ACC112 (cell line): ENCODE measurements at regions not wholly inside any gene's neighbourhood (a gene's known extent, or its start where the extent isn't known, plus 50 kb on each side); places are given as distances from the start of the nearest gene placed in this dataset.

ENCODE experiments used
- H2AFZ ChIP-seq: fragments of 200-600 bp; sonication (generic); one replicate; pipeline ENCODE4 v1.6.0; 2017; ENCODE audit warnings: antibody characterized with exemption, low read length; ENCODE audit not compliant: unreplicated experiment
- H3K27ac ChIP-seq: fragments of 200-600 bp; sonication (generic); 2 replicates; pipeline ENCODE4 v1.5.1; 2014; ENCODE audit warnings: low read depth, mild to moderate bottlenecking, antibody characterized with exemption, low read length, moderate library complexity
- H3K27me3 ChIP-seq: fragments of 200-600 bp; sonication (generic); 2 replicates; pipeline ENCODE4 v1.6.1; 2014; ENCODE audit warnings: mild to moderate bottlenecking, antibody characterized with exemption, low read length, moderate library complexity, mixed read lengths; ENCODE audit not compliant: insufficient read depth
- H3K36me3 ChIP-seq: fragments of 200-600 bp; sonication (generic); 2 replicates; pipeline ENCODE4 v1.6.1; 2016; ENCODE audit warnings: mild to moderate bottlenecking, antibody characterized with exemption, low read length, moderate library complexity, mixed read lengths; ENCODE audit not compliant: insufficient read depth
- H3K4me1 ChIP-seq: fragments of 200-600 bp; sonication (generic); one replicate; pipeline ENCODE4 v1.6.1; 2016; ENCODE audit warnings: low read length, mixed read lengths; ENCODE audit not compliant: insufficient read depth, unreplicated experiment, control insufficient read depth
- H3K4me3 ChIP-seq: fragments of 200-600 bp; sonication (generic); 2 replicates; pipeline ENCODE4 v1.5.1; 2014; ENCODE audit warnings: mild to moderate bottlenecking, low read depth, low read length
- H3K79me2 ChIP-seq: fragments of 200-600 bp; sonication (generic); one replicate; pipeline ENCODE4 v1.6.0; 2016; ENCODE audit warnings: low read length; ENCODE audit not compliant: control insufficient read depth, unreplicated experiment, insufficient read depth

GRCh38 chr18:25830787-25831186 lies 259.6 kb downstream of the SS18 start:
- Histone ChIP-seq H3K4me3 (no peak overlapping the region), H3K4me1 (peaks cover 13% of the 10 kb centered on the region), H3K36me3 (no peaks in the 10 kb centered on the region), H3K79me2 (no peaks in the 10 kb centered on the region), H3K27ac (no peak overlapping the region), H2AFZ (no peak overlapping the region), H3K27me3 (no peaks in the 10 kb centered on the region)

DNA sequence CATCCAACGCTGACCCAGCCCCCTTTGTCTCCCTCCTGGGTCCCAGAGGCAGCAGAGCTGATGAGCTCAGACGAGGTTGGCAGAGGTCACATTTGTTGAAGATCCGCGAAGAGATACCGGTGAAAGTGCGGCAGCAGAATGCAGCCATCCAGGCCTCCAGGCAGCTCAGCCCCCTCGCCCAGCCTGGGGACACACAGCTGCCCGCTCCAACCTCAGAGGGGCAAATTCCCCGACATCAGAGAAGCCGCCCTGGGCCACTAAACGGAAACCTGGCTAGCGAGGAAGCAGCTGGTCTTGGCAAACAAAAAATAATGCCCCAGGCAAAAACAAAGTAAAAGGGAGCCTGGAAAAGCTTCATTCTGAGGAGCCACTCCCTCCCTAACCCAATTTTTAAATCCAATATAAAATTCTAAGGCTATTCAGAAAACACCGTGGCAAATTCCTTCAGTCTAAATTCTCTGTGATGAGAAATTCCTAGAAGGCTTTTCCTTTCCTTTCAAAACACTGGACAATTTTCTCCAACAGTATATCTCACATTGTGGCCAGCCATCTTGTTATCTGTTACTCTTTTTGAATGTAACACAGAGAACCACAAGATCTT lies 262.4 kb downstream of the SS18 start:
- H3K27ac ChIP-seq: no peak overlapping the region
- no peaks in the 10 kb centered on the region for H3K79me2 ChIP-seq
- H3K4me3 ChIP-seq: no peak overlapping the region
- H3K4me1 ChIP-seq: peaks cover 13% of the 10 kb centered on the region
- H3K36me3 ChIP-seq: no peaks in the 10 kb centered on the region
- H2AFZ ChIP-seq: no peak overlapping the region
- no peaks in the 10 kb centered on the region for H3K27me3 ChIP-seq

GRCh38 chr18:25827228-25827627 lies 263.2 kb downstream of the SS18 start:
- Histone ChIP-seq H3K27me3 (no peaks in the 10 kb centered on the region), H3K4me1 (peaks cover 13% of the 10 kb centered on the region), H2AFZ (no peak overlapping the region), H3K27ac (no peak overlapping the region), H3K36me3 (no peaks in the 10 kb centered on the region), H3K4me3 (no peak overlapping the region), H3K79me2 (no peaks in the 10 kb centered on the region)

- no peak overlapping the region for H3K27ac ChIP-seq
Measured at GRCh38 chr18:25826823-25827222, 263.6 kb downstream of the SS18 start.

GRCh38 chr18:25825979-25826776 lies 264.2 kb downstream of the SS18 start:
- Histone ChIP-seq H3K36me3 (no peaks in the 10 kb centered on the region), H3K27me3 (0 out of 2 replicates have a peak, but pooled peaks cover 3% of the 10 kb centered on the region), H3K4me1 (peaks cover 8% of the 10 kb centered on the region), H3K27ac (no peak overlapping the region), H3K79me2 (no peaks in the 10 kb centered on the region), H3K4me3 (no peak overlapping the region), H2AFZ (no peak overlapping the region)

More at GRCh38 chr18:25826823-25827222, 263.6 kb downstream of the SS18 start:
- H3K27me3 ChIP-seq: no peaks in the 10 kb centered on the region
- H3K79me2 ChIP-seq: no peaks in the 10 kb centered on the region
- H3K4me1 ChIP-seq: peaks cover 13% of the 10 kb centered on the region
- no peak overlapping the region for H2AFZ ChIP-seq
- H3K36me3 ChIP-seq: no peaks in the 10 kb centered on the region
- H3K4me3 ChIP-seq: no peak overlapping the region

DNA sequence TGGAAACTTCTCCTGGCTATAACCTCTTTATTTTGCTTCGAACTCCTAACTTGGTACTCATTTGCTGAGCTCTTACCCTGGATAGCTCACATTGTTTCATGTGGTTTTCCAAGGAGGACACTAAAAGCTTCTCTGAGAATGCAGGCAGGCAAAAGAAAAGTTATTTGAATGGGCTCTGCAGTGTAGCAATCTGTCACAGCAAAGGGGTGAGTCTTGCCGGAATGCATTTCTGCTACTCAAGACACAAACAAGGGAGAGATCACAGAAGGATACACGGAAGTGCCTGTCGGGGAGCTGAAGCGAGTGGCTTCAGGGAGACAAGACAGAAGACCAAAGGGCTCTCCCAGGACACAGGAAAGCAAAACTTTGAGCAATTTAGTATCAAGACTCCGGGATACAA lies 265.4 kb downstream of the SS18 start:
- Histone ChIP-seq H3K27me3 (0 out of 2 replicates have a peak, but pooled peaks cover 12% of the 10 kb centered on the region), H2AFZ (no peak overlapping the region), H3K4me1 (peaks cover 5% of the 10 kb centered on the region), H3K79me2 (no peaks in the 10 kb centered on the region), H3K4me3 (no peak overlapping the region), H3K36me3 (no peaks in the 10 kb centered on the region), H3K27ac (no peak overlapping the region)

DNA sequence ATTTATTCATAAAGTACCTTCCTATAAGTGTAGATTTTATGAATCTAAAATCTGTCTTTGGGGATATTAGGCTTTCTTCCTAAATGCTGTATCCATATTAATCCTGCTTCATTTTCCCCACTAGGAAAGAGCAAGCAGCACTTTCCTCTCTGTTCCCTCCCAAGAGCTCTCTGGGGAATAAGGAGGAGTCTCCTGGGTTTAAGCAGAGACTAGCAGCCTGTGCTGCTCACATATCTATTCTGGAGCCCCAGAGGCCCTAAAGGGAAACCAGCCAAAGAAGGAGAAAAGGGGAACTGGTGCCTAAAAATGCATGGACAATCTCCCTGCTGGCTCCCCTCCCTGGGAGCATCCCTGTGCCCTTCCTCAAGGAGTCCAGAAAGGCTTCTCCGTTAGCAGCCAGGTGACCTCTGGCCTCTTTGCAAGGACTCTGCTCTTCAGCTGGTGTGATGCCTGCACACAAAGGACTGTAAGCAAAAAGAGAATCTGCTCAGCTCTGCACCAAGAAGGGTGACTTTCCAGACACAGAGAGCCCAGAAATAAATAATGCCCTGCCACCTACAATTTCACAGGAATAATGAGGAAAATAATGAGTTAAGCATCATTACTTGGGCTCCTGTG lies 270.6 kb downstream of the SS18 start:
- no peaks in the 10 kb centered on the region for H3K79me2 ChIP-seq
- no peak overlapping the region for H2AFZ ChIP-seq
- H3K4me3 ChIP-seq: no peak overlapping the region
- H3K27me3 ChIP-seq: peaks cover 23% of the 10 kb centered on the region; the same call in 1 of the 2 replicates
- H3K4me1 ChIP-seq: no peaks in the 10 kb centered on the region
- H3K36me3 ChIP-seq: no peaks in the 10 kb centered on the region
- no peak overlapping the region for H3K27ac ChIP-seq

GRCh38 chr18:25818505-25818904 lies 271.9 kb downstream of the SS18 start:
- Histone ChIP-seq H2AFZ (no peak overlapping the region), H3K4me1 (no peaks in the 10 kb centered on the region), H3K4me3 (no peak overlapping the region), H3K27me3 (peaks cover 29% of the 10 kb centered on the region; the same call in 1 of the 2 replicates), H3K36me3 (no peaks in the 10 kb centered on the region), H3K79me2 (no peaks in the 10 kb centered on the region), H3K27ac (no peak overlapping the region)

- Histone ChIP-seq H2AFZ (no peak overlapping the region), H3K4me1 (no peaks in the 10 kb centered on the region), H3K79me2 (no peaks in the 10 kb centered on the region), H3K27me3 (peaks cover 29% of the 10 kb centered on the region; the same call in 1 of the 2 replicates), H3K27ac (no peak overlapping the region), H3K36me3 (no peaks in the 10 kb centered on the region), H3K4me3 (no peak overlapping the region)
Measured at GRCh38 chr18:25817546-25818237, 272.7 kb downstream of the SS18 start.

DNA sequence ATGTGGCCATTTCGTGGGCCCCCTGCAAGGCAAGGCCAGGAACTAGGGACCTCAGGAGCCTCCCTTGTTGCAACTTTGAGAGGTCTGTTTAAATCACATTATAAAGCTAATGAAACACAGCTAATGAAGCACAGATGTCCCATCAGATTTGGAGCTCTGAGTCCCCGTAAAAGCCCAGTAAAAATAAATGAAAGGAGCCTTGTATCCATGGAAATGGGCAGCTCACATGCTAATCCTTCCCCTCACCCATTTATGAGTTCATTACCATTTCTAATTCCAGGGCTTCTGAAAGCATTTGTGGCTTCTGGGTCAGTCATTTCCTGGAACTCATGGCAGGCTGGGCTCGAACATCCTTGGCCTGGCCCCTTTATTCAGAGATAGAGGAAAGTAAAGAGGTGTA lies 274.8 kb downstream of the SS18 start:
- Histone ChIP-seq H3K36me3 (no peaks in the 10 kb centered on the region), H3K79me2 (no peaks in the 10 kb centered on the region), H2AFZ (no peak overlapping the region), H3K4me1 (no peaks in the 10 kb centered on the region), H3K4me3 (no peak overlapping the region), H3K27me3 (peaks cover 28% of the 10 kb centered on the region; the same call in 1 of the 2 replicates), H3K27ac (no peak overlapping the region)
